Common myeloid progenitor, CD34-positive (primary cell): ENCODE measurements at regions not wholly inside any gene's neighbourhood (a gene's known extent, or its start where the extent isn't known, plus 50 kb on each side); places are given as distances from the start of the nearest gene placed in this dataset.

Experiments used
- CTCF ChIA-PET: fragments of 350-600 bp; sonication (Branson Sonifier 250); formaldehyde crosslinking; loops from one replicate; lab custom pipeline; 2021; ENCODE audit warnings: antibody characterized with exemption; lab: Charles Lee
- POLR2A ChIA-PET: fragments of 350-600 bp; sonication (Branson Sonifier 250); formaldehyde crosslinking; loops from one replicate; lab custom pipeline; 2021; ENCODE audit warnings: antibody characterized with exemption; lab: Charles Lee
- DNase-seq, 3 donors: peaks; one replicate each; pipeline versions ENCODE4 v3.0.0 to v3.0.0-alpha.2; 2013
- H3K27ac ChIP-seq, 2 experiments: 1 replicate in 1 of 2; 2 replicates in 1 of 2; pipeline ENCODE4 v1.7.0; 2013; ENCODE audit warnings: inconsistent platforms in 2 of 2, low read length in 2 of 2, mild to moderate bottlenecking in 2 of 2, low read depth in 1 of 2, moderate library complexity in 1 of 2; ENCODE audit not compliant: severe bottlenecking in 2 of 2, insufficient read depth in 1 of 2, poor library complexity in 1 of 2
- H3K27me3 ChIP-seq, 5 experiments: replicated peaks in 2 of 5; 1 replicate in 3 of 5; 2 replicates in 2 of 5; pipeline versions ENCODE4 v1.6.1 to v1.7.0; 2013; ENCODE audit warnings: low read length in 4 of 5, mild to moderate bottlenecking in 2 of 5, moderate library complexity in 2 of 5, inconsistent platforms in 1 of 5; ENCODE audit not compliant: insufficient read depth in 5 of 5, control insufficient read depth in 4 of 5
- H3K36me3 ChIP-seq, 4 experiments: 1 replicate in 2 of 4; 2 replicates in 2 of 4; pipeline versions ENCODE4 v1.6.1 to v1.7.0; 2013; ENCODE audit warnings: low read length in 3 of 4, control low read depth in 1 of 4, mild to moderate bottlenecking in 1 of 4; ENCODE audit not compliant: control insufficient read depth in 4 of 4, insufficient read depth in 4 of 4
- H3K4me1 ChIP-seq, 4 experiments: 1 replicate in 3 of 4; 2 replicates in 1 of 4; pipeline versions ENCODE4 v1.6.1 to v1.7.1; 2013; ENCODE audit warnings: low read length in 3 of 4, mild to moderate bottlenecking in 3 of 4, control low read depth in 1 of 4, inconsistent platforms in 1 of 4, moderate library complexity in 1 of 4; ENCODE audit not compliant: control insufficient read depth in 4 of 4, insufficient read depth in 4 of 4; ENCODE audit errors: control extremely low read depth in 1 of 4
- H3K4me3 ChIP-seq, 7 experiments: 1 replicate in 4 of 7; 2 replicates in 3 of 7; pipeline versions ENCODE4 v1.5.1 to v1.7.0; 2013; ENCODE audit warnings: mild to moderate bottlenecking in 7 of 7, low read length in 6 of 7, moderate library complexity in 6 of 7, inconsistent platforms in 2 of 7, low read depth in 2 of 7, control low read depth in 1 of 7; ENCODE audit not compliant: insufficient read depth in 4 of 7, control insufficient read depth in 1 of 7; ENCODE audit errors: extremely low read depth in 1 of 7
- H3K9me3 ChIP-seq, 5 experiments: 1 replicate in 4 of 5; 2 replicates in 1 of 5; pipeline versions ENCODE4 v1.6.1 to v1.7.1; 2013; ENCODE audit warnings: low read length in 4 of 5, mild to moderate bottlenecking in 2 of 5, inconsistent platforms in 1 of 5, low read depth in 1 of 5, moderate library complexity in 1 of 5; ENCODE audit not compliant: control insufficient read depth in 4 of 5, insufficient read depth in 2 of 5; ENCODE audit errors: control extremely low read depth in 1 of 5
- WGBS: methylation state at CpG from one replicate; pipeline ENCODE4 v1.1.5; 2013; ENCODE audit not compliant: insufficient coverage; 5-methylcytosine and 5-hydroxymethylcytosine counted together

GRCh38 chr9:129272348-129273025 is 94.4 kb upstream of the IER5L start:
- Histone ChIP-seq H3K27me3 (no peaks in the 10 kb centered on the region), H3K9me3 (no peaks in the 10 kb centered on the region), H3K27ac (no peak overlapping the region), H3K36me3 (no peaks in the 10 kb centered on the region), H3K4me1 (peaks cover 8 to 48% (median 37%) of the 10 kb centered on the region in 4 experiments), H3K4me3 (no peak overlapping the region)
- 99% methylated on average over 7 of the region's 9 CpGs for WGBS
- no peak for DNase-seq
- ChIA-PET CTCF (no interaction called here), POLR2A (no interaction called here)

GRCh38 chr9:129270903-129271431 is 92.9 kb upstream of the IER5L start:
- Histone ChIP-seq H3K9me3 (no peaks in the 10 kb centered on the region), H3K36me3 (no peaks in the 10 kb centered on the region), H3K4me1 (peaks cover 8 to 34% (median 26%) of the 10 kb centered on the region in 4 experiments), H3K27ac (peak overlapping the region in 1 of 2 experiments; percentile 32), H3K4me3 (peak overlapping the region in 6 of 7 experiments; percentile 20 to 70 (median 56)), H3K27me3 (no peaks in the 10 kb centered on the region)
- DNase-seq: peak; percentile 24 to 79 (median 76)
- ChIA-PET CTCF (no interaction called here), POLR2A (interaction anchor here (0.5 kb wide), 1 partner anchor 32 kb away, joined by 3 read pairs; no protein-coding TSS in a partner anchor)
- 4% methylated on average over 9 of the region's 11 CpGs for WGBS

GRCh38 chr9:129270205-129270604 is 92.1 kb upstream of the IER5L start:
- H3K4me1 ChIP-seq: peaks cover 8 to 33% (median 22%) of the 10 kb centered on the region in 4 experiments
- H3K27me3 ChIP-seq: no peaks in the 10 kb centered on the region
- peak overlapping the region in 1 of 7 experiments; percentile 51 for H3K4me3 ChIP-seq
- ChIA-PET CTCF (no interaction called here), POLR2A (no interaction called here)
- H3K36me3 ChIP-seq: no peaks in the 10 kb centered on the region
- H3K9me3 ChIP-seq: no peaks in the 10 kb centered on the region
- 94% methylated on average over 10 of the region's 10 CpGs for WGBS
- no peak overlapping the region for H3K27ac ChIP-seq
- DNase-seq: no peak

GRCh38 chr9:129267141-129267540 is 89.1 kb upstream of the IER5L start:
- H3K27me3 ChIP-seq: no peaks in the 10 kb centered on the region
- H3K27ac ChIP-seq: no peak overlapping the region
- CTCF ChIA-PET: interaction anchor here (1.4 to 1.6 kb wide), 2 partner anchors 9 to 14 kb away, joined by 3 to 5 read pairs; no protein-coding TSS in a partner anchor
- H3K9me3 ChIP-seq: no peaks in the 10 kb centered on the region
- no peak overlapping the region for H3K4me3 ChIP-seq
- 94% methylated on average over 8 of the region's 10 CpGs for WGBS
- POLR2A ChIA-PET: no interaction called here
- DNase-seq: no peak
- peaks cover 8 to 28% (median 21%) of the 10 kb centered on the region in 4 experiments for H3K4me1 ChIP-seq
- no peaks in the 10 kb centered on the region for H3K36me3 ChIP-seq

- POLR2A ChIA-PET: no interaction called here
- WGBS: 98% methylated on average over 5 of the region's 5 CpGs
- DNase-seq: no peak
- H3K4me1 ChIP-seq: peaks cover 8 to 28% (median 19%) of the 10 kb centered on the region in 4 experiments
- CTCF ChIA-PET: interaction anchor here (1.4 to 1.6 kb wide), 2 partner anchors 10 to 14 kb away, joined by 3 to 5 read pairs; no protein-coding TSS in a partner anchor
- H3K27me3 ChIP-seq: no peaks in the 10 kb centered on the region
- H3K27ac ChIP-seq: no peak overlapping the region
- no peak overlapping the region for H3K4me3 ChIP-seq
- H3K9me3 ChIP-seq: no peaks in the 10 kb centered on the region
- no peaks in the 10 kb centered on the region for H3K36me3 ChIP-seq
These were observed 88.5 kb upstream of the IER5L start for GRCh38 chr9:129266536-129266935.

GRCh38 chr9:129264388-129264787 is 86.3 kb upstream of the IER5L start:
- H3K36me3 ChIP-seq: no peaks in the 10 kb centered on the region
- DNase-seq: peak in 2 of 3 donors; percentile 56 to 77
- H3K4me1 ChIP-seq: peaks cover 0 to 17% (median 9%) of the 10 kb centered on the region in 4 experiments
- no peak overlapping the region for H3K27ac ChIP-seq
- ChIA-PET CTCF (no interaction called here), POLR2A (no interaction called here)
- no peaks in the 10 kb centered on the region for H3K9me3 ChIP-seq
- H3K27me3 ChIP-seq: peaks cover 0 to 5% (median 0%) of the 10 kb centered on the region in 5 experiments
- H3K4me3 ChIP-seq: no peak overlapping the region
- no CpG with 5 or more reads among the region's 5 CpGs for WGBS

GRCh38 chr9:129263836-129264235 is 85.8 kb upstream of the IER5L start:
- 92% methylated on average over 2 of the region's 8 CpGs for WGBS
- H3K4me1 ChIP-seq: peaks cover 0 to 23% (median 12%) of the 10 kb centered on the region in 4 experiments
- POLR2A ChIA-PET: no interaction called here
- peaks cover 0 to 11% (median 4%) of the 10 kb centered on the region in 5 experiments for H3K27me3 ChIP-seq
- H3K36me3 ChIP-seq: no peaks in the 10 kb centered on the region
- DNase-seq: no peak
- H3K9me3 ChIP-seq: no peaks in the 10 kb centered on the region
- no peak overlapping the region for H3K4me3 ChIP-seq
- no peak overlapping the region for H3K27ac ChIP-seq
- CTCF ChIA-PET: no interaction called here
